HUDEP-2 (cell line): ENCODE measurements at regions not wholly inside any gene's neighbourhood (a gene's known extent, or its start where the extent isn't known, plus 50 kb on each side); places are given as distances from the start of the nearest gene placed in this dataset.

ENCODE experiments used
- DNase-seq, 76 experiments: peaks; one replicate each; lab custom pipeline; 2025; ENCODE audit not compliant: unreplicated experiment in 76 of 76; lab: John Stamatoyannopoulos, UW

GRCh38 chr10:124346831-124347230 is 71.9 kb downstream of the OAT start:
- DNase-seq: no peak

DNA sequence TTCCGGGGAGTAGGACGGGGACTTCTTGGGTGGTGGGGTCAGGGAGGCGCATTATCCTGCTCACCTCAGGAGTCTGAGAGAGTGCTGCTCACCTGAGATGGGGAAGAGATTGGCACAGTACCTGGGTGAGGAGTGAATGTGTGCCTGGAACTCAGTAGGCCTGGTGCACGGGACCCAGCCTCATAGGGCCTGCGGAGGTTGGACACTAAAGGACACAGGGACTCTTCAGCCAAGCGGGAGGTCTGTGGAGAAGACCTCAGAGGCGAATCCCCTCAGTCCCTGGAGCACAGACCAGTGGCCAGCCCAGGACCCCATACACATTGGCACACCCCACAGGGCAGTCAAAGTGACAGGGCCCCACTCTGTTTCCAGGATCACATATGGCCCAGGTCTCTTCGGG is 73.2 kb downstream of the OAT start:
- DNase-seq: no peak

DNA sequence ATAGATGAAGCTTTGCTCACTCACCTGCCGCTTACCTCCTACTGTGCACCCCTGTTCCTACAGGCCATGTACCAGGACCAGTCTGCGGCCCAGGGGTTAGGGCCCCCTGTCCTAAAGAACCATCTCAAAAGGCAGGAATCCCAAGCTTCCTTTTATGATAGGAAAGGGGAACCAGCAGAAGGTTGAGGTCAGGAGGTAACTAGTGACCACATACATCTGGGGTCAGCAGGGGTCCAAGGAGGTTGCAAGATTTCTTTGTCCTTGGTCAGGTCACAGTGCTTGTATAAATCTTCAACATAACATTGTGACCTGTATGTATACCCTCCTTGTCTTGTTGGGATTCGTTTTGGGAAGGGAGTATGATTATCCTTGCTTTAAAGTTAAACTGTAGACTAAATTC is 73.8 kb downstream of the OAT start:
- DNase-seq: no peak

GRCh38 chr10:124344266-124344590 is 74.5 kb downstream of the OAT start:
- no peak for DNase-seq

- DNase-seq: no peak
These were observed 75.1 kb downstream of the OAT start for GRCh38 chr10:124343351-124344265.

DNA sequence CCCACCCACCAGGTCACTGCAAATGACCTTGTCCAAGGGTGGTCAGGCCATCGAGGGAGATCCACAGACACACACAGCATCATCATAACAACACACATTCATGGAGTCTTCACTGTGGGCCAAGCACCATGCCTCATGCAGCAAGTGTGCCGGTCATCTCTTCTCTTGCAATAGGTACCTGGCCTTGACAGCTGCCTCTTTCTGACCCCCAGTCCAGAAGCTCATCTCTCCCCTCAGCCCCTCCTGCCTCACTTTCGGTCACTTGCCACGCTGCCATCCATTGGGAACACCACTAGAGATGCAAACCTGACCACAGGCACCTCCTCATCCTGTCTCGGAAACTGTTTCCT is 75.9 kb downstream of the OAT start:
- DNase-seq: no peak

- DNase-seq: no peak
These were observed 76.4 kb downstream of the OAT start for GRCh38 chr10:124342136-124342820.

- DNase-seq: peak in 28 of 76 experiments; percentile 1 to 63 (median 24)
These were observed 77.0 kb downstream of the OAT start for GRCh38 chr10:124341768-124342135.

DNA sequence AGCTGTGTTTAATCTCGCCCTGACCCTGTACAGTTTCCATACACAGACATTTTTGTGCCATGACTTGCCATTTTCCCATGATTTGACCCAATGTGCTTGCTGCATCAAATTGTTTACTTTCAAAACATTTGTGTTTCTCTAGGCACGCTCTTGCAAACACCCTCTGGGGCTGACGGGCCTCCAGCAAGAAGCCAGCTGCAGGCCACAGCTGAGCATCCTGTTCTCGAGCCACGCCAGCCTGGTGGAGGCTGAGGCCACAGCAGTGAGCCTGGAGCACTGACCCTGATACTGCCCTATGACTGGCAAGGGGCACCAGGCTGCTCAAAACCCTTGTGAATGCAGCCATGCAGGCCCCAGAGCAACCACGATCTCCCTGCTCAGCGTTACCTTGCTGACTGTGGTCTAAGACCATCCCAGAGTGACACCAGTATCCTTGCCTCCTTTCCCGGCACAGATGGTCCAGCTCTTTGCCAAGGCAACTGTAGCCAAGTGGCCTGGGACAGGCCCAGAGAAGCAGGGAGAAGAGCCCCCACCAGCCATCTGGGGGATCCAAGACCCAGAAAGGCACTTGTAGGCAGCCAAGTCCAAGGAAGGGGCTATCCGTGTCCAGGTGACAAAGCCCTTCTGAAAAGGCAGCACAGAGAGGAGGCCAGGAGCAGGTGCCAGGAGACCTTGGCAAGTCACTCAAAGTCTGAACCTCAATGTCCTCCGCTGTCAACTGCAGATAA is 78.5 kb downstream of the OAT start:
- no peak for DNase-seq

- no peak for DNase-seq
These were observed 79.3 kb downstream of the OAT start for GRCh38 chr10:124339119-124340032.

DNA sequence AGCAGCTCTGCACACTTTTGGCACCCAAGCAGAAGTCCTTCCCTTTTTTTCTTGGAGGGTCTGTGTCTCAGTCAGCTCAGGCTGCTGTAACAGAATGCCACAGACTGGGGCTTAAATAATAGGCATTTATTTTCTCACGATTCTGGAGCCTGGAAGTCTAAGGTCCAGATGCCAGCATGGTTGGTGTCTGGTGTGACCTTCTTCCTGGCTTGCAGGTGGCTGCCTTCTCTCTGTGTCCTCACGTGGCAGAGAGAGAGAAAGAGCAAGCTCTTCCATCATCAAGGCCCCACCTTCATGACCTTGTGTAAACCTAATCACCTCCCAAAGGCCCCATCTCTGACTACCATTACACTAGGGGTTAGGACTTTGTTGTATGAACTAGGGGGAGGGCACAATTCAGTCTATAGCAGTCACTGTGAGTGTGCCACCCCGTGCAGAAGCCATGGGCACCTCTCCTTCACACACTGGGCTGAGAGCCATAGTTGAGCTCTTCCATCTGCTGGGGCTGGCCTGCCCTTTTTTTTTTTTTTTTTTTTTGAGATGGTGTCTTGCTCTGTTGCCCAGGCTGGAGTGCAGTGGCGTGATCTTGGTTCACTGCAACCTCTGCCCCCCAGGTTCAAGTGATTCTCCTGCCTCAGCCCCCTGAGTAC is 80.3 kb downstream of the OAT start:
- no peak for DNase-seq

DNA sequence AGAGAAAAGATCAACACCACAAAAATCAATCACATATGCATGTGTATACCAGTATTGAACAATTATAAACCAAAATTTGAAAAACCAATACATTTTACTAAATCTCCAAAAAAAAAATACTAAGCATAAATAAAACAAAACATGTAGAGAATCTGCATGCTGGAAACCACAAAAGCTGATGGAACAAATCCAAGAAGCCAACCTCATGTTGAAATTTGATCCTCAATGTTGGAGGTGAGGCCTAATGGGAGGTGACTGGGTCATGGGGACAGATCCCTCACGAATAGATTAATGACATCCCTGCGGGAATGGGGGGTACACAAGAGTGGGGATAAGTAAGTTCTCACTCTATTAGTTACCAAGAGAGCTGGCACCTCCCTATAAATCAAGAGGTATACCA is 82.5 kb downstream of the OAT start:
- DNase-seq: no peak

DNA sequence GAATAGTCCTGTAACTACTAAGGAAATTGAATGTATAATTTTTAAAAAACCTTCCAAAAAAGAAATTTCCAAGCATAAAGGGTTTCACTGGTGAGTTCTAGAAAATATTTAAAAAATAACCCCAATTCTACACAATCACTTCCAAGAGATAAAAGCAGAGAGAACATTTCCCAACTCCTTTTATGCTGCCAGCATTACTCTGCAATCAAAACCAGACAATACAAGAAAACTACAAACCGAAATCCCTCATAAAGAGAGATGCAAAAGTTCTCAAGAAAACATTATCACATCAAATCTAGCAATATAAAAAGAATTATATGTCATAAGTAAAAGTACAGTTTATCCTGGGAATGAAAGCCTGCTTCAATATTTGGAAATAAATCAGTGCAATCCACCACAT is 84.8 kb downstream of the OAT start:
- no peak for DNase-seq

DNA sequence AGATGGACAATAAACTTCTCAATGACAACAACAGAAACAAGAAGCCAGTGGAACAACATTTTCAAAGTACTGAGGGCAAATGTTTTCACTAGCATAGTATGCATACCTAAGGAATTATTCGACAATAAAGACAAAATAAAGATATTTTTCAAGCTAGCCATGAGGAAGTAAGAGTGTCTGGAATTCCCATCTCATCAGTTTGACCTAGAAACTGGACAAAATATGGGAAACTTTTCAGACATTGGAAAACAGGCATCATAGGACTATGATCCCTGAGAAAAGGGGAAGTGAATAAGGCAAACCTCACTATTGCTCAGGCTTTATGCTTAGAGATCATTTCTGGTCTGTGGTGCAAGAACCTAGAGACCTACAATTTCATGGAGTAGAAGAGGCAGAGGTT is 86.3 kb downstream of the OAT start:
- DNase-seq: no peak

DNA sequence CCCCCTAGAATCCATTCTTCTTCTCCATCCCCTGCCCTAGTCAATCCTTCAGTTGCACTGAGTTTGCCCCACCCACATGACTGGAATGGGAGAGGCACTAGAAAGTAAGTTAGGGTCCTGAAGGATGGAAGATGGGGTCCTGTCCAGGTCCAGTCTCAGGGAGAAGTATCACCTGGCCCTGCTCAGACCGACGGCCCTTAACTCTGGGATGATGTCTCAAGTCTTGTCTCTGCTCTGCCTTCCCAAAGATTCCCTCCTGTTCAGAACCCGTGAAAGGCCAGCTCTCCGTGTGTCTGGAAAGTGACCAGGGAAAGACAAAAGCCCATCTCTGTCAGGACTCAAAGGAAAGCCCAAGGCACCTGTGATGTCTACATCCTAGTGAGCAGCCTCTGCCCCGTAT is 88.8 kb downstream of the OAT start:
- DNase-seq: no peak

DNA sequence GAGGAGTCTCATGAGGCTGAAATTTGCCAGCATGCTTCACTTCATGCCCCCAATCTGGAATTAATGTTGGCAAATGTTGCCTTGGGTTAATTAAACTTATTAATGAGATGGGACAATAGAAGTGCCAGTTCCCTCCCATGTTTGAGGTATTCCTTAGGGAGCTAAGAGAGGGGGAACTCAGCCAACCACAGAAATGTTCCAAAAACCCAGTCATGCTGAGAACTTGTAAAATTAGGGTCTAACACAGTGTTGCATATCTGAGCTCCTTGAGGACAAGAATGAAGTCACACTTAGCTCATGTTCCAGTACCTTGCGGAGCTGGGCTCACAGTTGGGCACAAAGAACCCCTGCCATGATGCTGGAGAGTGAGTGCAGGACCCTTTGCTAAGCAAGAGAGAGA is 89.4 kb downstream of the OAT start:
- no peak for DNase-seq

- DNase-seq: no peak
These were observed 90.1 kb downstream of the OAT start for GRCh38 chr10:124328477-124329220.

- DNase-seq: no peak
These were observed 92.6 kb downstream of the OAT start for GRCh38 chr10:124325998-124326636.

- DNase-seq: no peak
These were observed 93.1 kb downstream of the OAT start for GRCh38 chr10:124325633-124325914.
